A673 (cell line): ENCODE measurements at regions not wholly inside any gene's neighbourhood (a gene's known extent, or its start where the extent isn't known, plus 50 kb on each side); places are given as distances from the start of the nearest gene placed in this dataset.

Experiments used
- BruUV-seq: library from RNA; stranded (reverse); fragments of 400-500 nt; replicated peaks from 2 replicates; lab custom pipeline; 2021; lab: Mats Ljungman, UMichigan
- CTCF ChIA-PET: fragments of 300-600 bp; sonication (Branson Sonifier 250); formaldehyde crosslinking; loops from one replicate; lab custom pipeline; 2022; ENCODE audit warnings: antibody characterized with exemption; lab: Charles Lee
- POLR2A ChIA-PET: fragments of 300-600 bp; sonication (Branson Sonifier 250); formaldehyde crosslinking; loops from one replicate; lab custom pipeline; 2022; ENCODE audit warnings: antibody characterized with exemption; ENCODE audit not compliant: low non-redundant PET; lab: Charles Lee
- DNase-seq: peaks from one replicate; pipeline ENCODE4 v3.0.0-alpha.2; 2015; ENCODE audit warnings: low spot score
- H3K27ac ChIP-seq: fragments of 200-600 bp; sonication (generic); 2 replicates; pipeline ENCODE4 v1.5.1; 2016; ENCODE audit warnings: mixed run types, low read depth, mild to moderate bottlenecking, mixed read lengths, antibody characterized with exemption, low read length; ENCODE audit not compliant: poor library complexity, severe bottlenecking
- H3K27me3 ChIP-seq: fragments of 200-600 bp; sonication (generic); replicated peaks from 2 replicates; pipeline ENCODE4 v1.6.1; 2017; ENCODE audit warnings: mixed run types, low read depth, mild to moderate bottlenecking, mixed read lengths, antibody characterized with exemption, low read length; ENCODE audit not compliant: insufficient read depth, poor library complexity
- H3K36me3 ChIP-seq: fragments of 200-600 bp; sonication (generic); 2 replicates; pipeline ENCODE4 v1.6.1; 2016; ENCODE audit warnings: mixed run types, mild to moderate bottlenecking, mixed read lengths, antibody characterized with exemption, low read length; ENCODE audit not compliant: insufficient read depth, poor library complexity, severe bottlenecking
- H3K4me1 ChIP-seq: fragments of 200-600 bp; sonication (generic); 2 replicates; pipeline ENCODE4 v1.6.1; 2017; ENCODE audit warnings: mixed run types, mild to moderate bottlenecking, mixed read lengths, antibody characterized with exemption, low read length; ENCODE audit not compliant: insufficient read depth, poor library complexity, severe bottlenecking
- H3K4me3 ChIP-seq: fragments of 200-600 bp; sonication (generic); 2 replicates; pipeline ENCODE4 v1.5.1; 2016; ENCODE audit warnings: low read depth, mixed run types, mild to moderate bottlenecking, mixed read lengths, low read length; ENCODE audit not compliant: poor library complexity, severe bottlenecking
- H3K9me3 ChIP-seq: fragments of 200-600 bp; sonication (generic); 2 replicates; pipeline ENCODE4 v1.6.1; 2016; ENCODE audit warnings: mixed run types, low read depth, mild to moderate bottlenecking, mixed read lengths, antibody characterized with exemption, low read length; ENCODE audit not compliant: poor library complexity, severe bottlenecking
- EZH2 ChIP-seq: fragments of 200-600 bp; sonication (generic); IDR thresholded peaks from 2 replicates; pipeline ENCODE4 v1.6.1; 2017; ENCODE audit warnings: borderline replicate concordance, low read depth, mild to moderate bottlenecking, mixed read lengths, antibody characterized with exemption, low read length; ENCODE audit not compliant: poor library complexity, severe bottlenecking
- intact Hi-C: fragments of 100-400 bp; cut with micrococcal nuclease; formaldehyde crosslinking; loops from one replicate; pipeline ENCODE4 v1.10.0; 2022; ENCODE audit not compliant: unreplicated experiment
- TF ChIP-seq, protein P1 (sequence below): fragments of 300-800, 200-600 bp; sonication (generic); conservative IDR thresholded peaks from 2 replicates; pipeline ENCODE4 v1.5.1; 2017; ENCODE audit warnings: low read depth, mild to moderate bottlenecking, antibody characterized with exemption, low read length, moderate library complexity, mixed read lengths

DNA sequence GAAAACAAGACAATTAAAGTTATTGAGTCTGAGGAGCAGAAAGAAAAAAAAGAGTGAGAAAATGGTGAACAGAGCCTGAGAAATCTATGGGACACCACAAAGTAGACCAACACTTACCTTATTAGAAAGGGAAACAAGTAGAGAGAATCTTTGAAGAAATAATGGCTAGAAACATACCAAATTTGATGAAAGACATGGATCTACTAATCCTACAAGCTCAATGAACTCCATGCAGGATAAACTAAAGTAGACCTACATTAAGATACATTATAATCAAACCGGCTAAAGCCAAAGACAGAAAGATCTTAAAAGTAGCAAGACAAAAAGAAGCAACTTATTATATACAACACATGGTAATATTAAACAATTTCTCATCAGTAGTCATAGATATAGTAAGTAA lies 782.3 kb upstream of the GHITM start:
- DNase-seq: no peak
- TF ChIP-seq, protein P1, sequence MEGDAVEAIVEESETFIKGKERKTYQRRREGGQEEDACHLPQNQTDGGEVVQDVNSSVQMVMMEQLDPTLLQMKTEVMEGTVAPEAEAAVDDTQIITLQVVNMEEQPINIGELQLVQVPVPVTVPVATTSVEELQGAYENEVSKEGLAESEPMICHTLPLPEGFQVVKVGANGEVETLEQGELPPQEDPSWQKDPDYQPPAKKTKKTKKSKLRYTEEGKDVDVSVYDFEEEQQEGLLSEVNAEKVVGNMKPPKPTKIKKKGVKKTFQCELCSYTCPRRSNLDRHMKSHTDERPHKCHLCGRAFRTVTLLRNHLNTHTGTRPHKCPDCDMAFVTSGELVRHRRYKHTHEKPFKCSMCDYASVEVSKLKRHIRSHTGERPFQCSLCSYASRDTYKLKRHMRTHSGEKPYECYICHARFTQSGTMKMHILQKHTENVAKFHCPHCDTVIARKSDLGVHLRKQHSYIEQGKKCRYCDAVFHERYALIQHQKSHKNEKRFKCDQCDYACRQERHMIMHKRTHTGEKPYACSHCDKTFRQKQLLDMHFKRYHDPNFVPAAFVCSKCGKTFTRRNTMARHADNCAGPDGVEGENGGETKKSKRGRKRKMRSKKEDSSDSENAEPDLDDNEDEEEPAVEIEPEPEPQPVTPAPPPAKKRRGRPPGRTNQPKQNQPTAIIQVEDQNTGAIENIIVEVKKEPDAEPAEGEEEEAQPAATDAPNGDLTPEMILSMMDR: no peak
- no peak for TF ChIP-seq EZH2
- H3K27me3 ChIP-seq: no peaks in the 10 kb centered on the region
- CTCF ChIA-PET: no interaction called here
- H3K9me3 ChIP-seq: peaks cover 14% of the 10 kb centered on the region
- BruUV-seq: no TSS peak
- H3K4me1 ChIP-seq: no peaks in the 10 kb centered on the region
- POLR2A ChIA-PET: no interaction called here
- intact Hi-C loops: no loop called here
- H3K36me3 ChIP-seq: no peaks in the 10 kb centered on the region
- H3K4me3 ChIP-seq: no peak overlapping the region
- no peak overlapping the region for H3K27ac ChIP-seq

DNA sequence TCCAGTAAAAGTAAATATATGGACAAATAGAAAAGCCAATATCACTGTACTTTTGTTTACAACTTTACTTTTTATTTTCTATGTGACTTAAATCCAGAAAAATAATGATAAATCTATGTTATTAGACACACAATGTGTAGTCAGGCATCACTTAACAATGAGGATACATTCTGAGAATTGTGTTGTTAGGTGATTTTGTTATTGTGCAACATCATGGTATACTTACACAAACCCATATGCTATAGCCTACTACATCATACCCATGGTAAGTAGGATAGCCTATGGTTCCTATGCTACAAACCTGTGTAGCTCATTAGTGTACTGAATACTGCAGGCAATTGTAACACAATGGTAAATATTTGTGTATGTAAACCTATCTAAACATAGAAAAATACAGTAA lies 781.7 kb upstream of the GHITM start:
- ChIA-PET CTCF (no interaction called here), POLR2A (no interaction called here)
- Histone ChIP-seq H3K4me3 (no peak overlapping the region), H3K9me3 (peaks cover 13% of the 10 kb centered on the region), H3K4me1 (no peaks in the 10 kb centered on the region), H3K27me3 (no peaks in the 10 kb centered on the region), H3K36me3 (no peaks in the 10 kb centered on the region), H3K27ac (no peak overlapping the region)
- intact Hi-C loops: no loop called here
- BruUV-seq: no TSS peak
- DNase-seq: no peak
- TF ChIP-seq EZH2: no peak
- TF ChIP-seq, protein P1: no peak

GRCh38 chr10:83367036-83367435 lies 772.3 kb upstream of the GHITM start:
- H3K36me3 ChIP-seq: no peaks in the 10 kb centered on the region
- ChIA-PET POLR2A (no interaction called here), CTCF (no interaction called here)
- BruUV-seq: no TSS peak
- DNase-seq: no peak
- H3K9me3 ChIP-seq: peaks cover 22% of the 10 kb centered on the region
- intact Hi-C loops: no loop called here
- no peaks in the 10 kb centered on the region for H3K27me3 ChIP-seq
- no peaks in the 10 kb centered on the region for H3K4me1 ChIP-seq
- no peak for TF ChIP-seq EZH2
- TF ChIP-seq, protein P1: no peak
- H3K27ac ChIP-seq: no peak overlapping the region
- H3K4me3 ChIP-seq: no peak overlapping the region
